Stimulated activated CD8-positive, alpha-beta memory T cell treated with anti-CD3 and anti-CD28 coated beads, Interleukin-2, amount 100 ng/mL, for 48 hours (primary cell): ENCODE measurements at regions not wholly inside any gene's neighbourhood (a gene's known extent, or its start where the extent isn't known, plus 50 kb on each side); places are given as distances from the start of the nearest gene placed in this dataset.

ENCODE experiments used
- DNase-seq, 2 donors: peaks; one replicate each; pipeline ENCODE4 v3.0.0-alpha.2; 2020; ENCODE audit warnings: low read depth in 2 of 2

- DNase-seq, result no peak
Measured at GRCh38 chr5:128667152-128667551, 129.1 kb upstream of the FBN2 start.

- DNase-seq, result no peak
Measured at GRCh38 chr5:128667751-128668150, 129.7 kb upstream of the FBN2 start.

GRCh38 chr5:128668921-128669320 is 130.9 kb upstream of the FBN2 start:
- no peak for DNase-seq

GRCh38 chr5:128669803-128670202 is 131.8 kb upstream of the FBN2 start:
- no peak for DNase-seq

GRCh38 chr5:128671943-128672342 is 133.9 kb upstream of the FBN2 start:
- no peak for DNase-seq

GRCh38 chr5:128673000-128673399 is 135.0 kb upstream of the FBN2 start:
- no peak for DNase-seq

- DNase-seq, result no peak
Measured at GRCh38 chr5:128673411-128673957, 135.4 kb upstream of the FBN2 start.

GRCh38 chr5:128673970-128674369 is 135.9 kb upstream of the FBN2 start:
- DNase-seq, result no peak

- peak; percentile 14 to 28 for DNase-seq
Measured at GRCh38 chr5:128674837-128675446, 136.9 kb upstream of the FBN2 start.

GRCh38 chr5:128681096-128681495 is 143.1 kb upstream of the FBN2 start:
- DNase-seq, result no peak

- DNase-seq, result no peak
Measured at GRCh38 chr5:128681764-128682592, 143.9 kb upstream of the FBN2 start.

GRCh38 chr5:128682669-128683068 is 144.6 kb upstream of the FBN2 start:
- no peak for DNase-seq

GRCh38 chr5:128684961-128685360 is 146.9 kb upstream of the FBN2 start:
- DNase-seq, result no peak

GRCh38 chr5:128687930-128688329 is 149.9 kb upstream of the FBN2 start:
- DNase-seq, result no peak

- DNase-seq, result no peak
Measured at GRCh38 chr5:128693764-128694163, 155.7 kb upstream of the FBN2 start.

- no peak for DNase-seq
Measured at GRCh38 chr5:128695791-128696530, 157.9 kb upstream of the FBN2 start.

GRCh38 chr5:128701301-128701700 is 163.3 kb upstream of the FBN2 start:
- DNase-seq, result no peak

- no peak for DNase-seq
Measured at GRCh38 chr5:128703322-128703721, 165.3 kb upstream of the FBN2 start.

- no peak for DNase-seq
Measured at GRCh38 chr5:128706269-128706668, 168.2 kb upstream of the FBN2 start.

GRCh38 chr5:128708841-128709240 is 170.8 kb upstream of the FBN2 start:
- no peak for DNase-seq

GRCh38 chr5:128711216-128711615 is 173.2 kb upstream of the FBN2 start:
- no peak for DNase-seq

- no peak for DNase-seq
Measured at GRCh38 chr5:128714551-128714950, 176.5 kb upstream of the FBN2 start.
